Muscle of leg (tissue), 3 donors: ENCODE measurements at regions not wholly inside any gene's neighbourhood (a gene's known extent, or its start where the extent isn't known, plus 50 kb on each side); places are given as distances from the start of the nearest gene placed in this dataset.

Experiments used
- DNase-seq: peaks from one replicate; pipeline ENCODE4 v3.0.0; 2013
- H3K27ac ChIP-seq: one replicate; pipeline ENCODE4 v1.5.1; 2013; ENCODE audit warnings: mild to moderate bottlenecking, low read length, control low read depth
- H3K27me3 ChIP-seq: one replicate; pipeline ENCODE4 v1.6.1; 2013; ENCODE audit warnings: low read length; ENCODE audit not compliant: control insufficient read depth, insufficient read depth
- H3K36me3 ChIP-seq: one replicate; pipeline ENCODE4 v1.6.1; 2013; ENCODE audit warnings: low read length; ENCODE audit not compliant: control insufficient read depth, insufficient read depth
- H3K4me1 ChIP-seq: one replicate; pipeline ENCODE4 v1.6.1; 2013; ENCODE audit warnings: low read length; ENCODE audit not compliant: control insufficient read depth, insufficient read depth
- H3K4me3 ChIP-seq: one replicate; pipeline ENCODE4 v1.5.1; 2013; ENCODE audit warnings: low read length, control low read depth
- H3K9me3 ChIP-seq: replicated peaks from 2 replicates; pipeline ENCODE4 v1.6.1; 2013; ENCODE audit warnings: low read depth, low read length; ENCODE audit not compliant: control insufficient read depth
- WGBS: methylation state at CpG from one replicate; pipeline ENCODE4 v1.1.5; 2013; ENCODE audit warnings: missing lambda C conversion rate; ENCODE audit not compliant: insufficient coverage; 5-methylcytosine and 5-hydroxymethylcytosine counted together

DNA sequence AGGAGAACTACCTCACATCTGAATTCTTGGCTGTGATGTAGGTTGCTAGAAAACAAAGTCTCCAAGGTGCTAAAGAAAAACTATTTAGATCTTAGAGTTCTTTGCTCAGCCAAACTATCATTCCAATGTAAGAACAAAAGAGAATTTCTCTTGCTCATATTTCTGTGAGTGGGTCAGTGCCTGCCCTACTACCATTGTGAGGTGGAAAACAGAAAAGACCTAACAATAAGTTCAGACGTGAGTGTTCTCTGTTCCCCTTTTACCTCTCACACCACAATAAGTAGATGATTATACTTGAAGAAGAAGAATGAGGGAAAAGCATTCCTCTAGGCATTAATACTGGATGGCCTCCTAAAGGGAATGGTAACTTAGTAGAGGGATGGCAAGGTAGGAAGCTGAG is 187.4 kb upstream of the KITLG start:
- no peak overlapping the region for H3K4me3 ChIP-seq
- no peaks in the 10 kb centered on the region for H3K9me3 ChIP-seq
- H3K36me3 ChIP-seq = no peaks in the 10 kb centered on the region
- no CpG with 5 or more reads among the region's 1 CpG for WGBS
- no peaks in the 10 kb centered on the region for H3K27me3 ChIP-seq
- H3K4me1 ChIP-seq = no peaks in the 10 kb centered on the region
- H3K27ac ChIP-seq = no peak overlapping the region
- no peak for DNase-seq

DNA sequence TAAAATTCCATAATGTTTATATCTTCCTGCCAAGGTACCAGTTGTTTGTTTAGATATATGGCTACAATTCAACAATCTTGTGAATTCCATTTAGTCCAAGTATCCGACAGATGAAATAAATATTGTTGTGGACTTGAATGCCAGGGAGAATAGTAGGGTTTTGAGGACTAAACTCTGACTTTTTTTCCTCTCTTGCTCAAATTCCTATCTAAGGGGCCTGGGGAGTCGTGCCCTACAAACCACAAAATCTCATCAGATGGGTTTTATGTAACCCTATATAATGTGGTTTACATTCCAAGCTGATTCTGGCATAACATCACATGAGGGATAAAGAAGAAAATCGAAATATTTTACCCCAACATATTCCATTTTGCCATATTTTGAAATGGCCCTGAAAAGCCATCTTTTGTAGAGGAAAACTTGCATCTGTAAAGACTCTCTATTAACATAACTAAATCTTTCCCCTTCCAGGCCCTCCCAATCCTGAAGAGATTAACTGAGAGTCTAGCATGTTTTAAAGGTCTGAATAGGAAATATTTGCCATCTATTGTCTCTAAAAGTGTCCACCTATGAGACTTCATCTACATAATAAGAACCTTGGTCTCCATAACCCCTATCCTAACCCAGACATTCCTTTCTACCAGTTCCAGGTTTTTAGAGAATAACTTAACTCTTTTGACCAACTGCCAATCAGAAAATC is 184.7 kb upstream of the KITLG start:
- no peak for DNase-seq
- WGBS = no CpG with 5 or more reads among the region's 3 CpGs
- H3K36me3 ChIP-seq = no peaks in the 10 kb centered on the region
- no peak overlapping the region for H3K27ac ChIP-seq
- no peak overlapping the region for H3K4me3 ChIP-seq
- H3K9me3 ChIP-seq = no peaks in the 10 kb centered on the region
- no peaks in the 10 kb centered on the region for H3K4me1 ChIP-seq
- no peaks in the 10 kb centered on the region for H3K27me3 ChIP-seq

DNA sequence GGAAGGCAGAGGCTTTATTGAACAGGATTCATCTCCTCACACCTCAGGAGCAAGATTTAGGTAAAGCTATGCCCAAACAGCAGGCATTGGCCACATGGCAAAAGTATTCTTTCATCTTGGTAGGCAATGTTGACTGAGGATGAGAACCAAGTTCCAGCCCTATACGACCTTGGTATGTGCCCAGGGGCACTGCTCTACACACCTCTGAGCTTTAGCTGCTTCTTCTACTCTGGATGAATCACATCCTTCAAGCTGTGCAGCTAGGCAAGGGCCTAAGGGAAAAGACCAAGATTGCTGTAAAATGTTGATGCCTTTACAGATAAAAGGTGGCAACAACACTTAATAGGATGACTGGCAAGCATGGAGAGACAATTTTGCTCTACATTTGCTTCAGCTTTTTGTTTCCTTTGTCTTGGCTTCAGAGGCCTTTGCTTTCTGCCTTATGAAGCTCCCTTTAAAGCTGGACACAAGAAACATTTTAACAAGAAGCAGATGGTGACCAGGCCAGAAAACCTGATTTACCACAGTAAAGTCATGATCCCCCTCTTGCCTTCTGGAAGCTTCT is 183.3 kb upstream of the KITLG start:
- no peak for DNase-seq
- Histone ChIP-seq H3K27me3 (no peaks in the 10 kb centered on the region), H3K36me3 (no peaks in the 10 kb centered on the region), H3K4me3 (no peak overlapping the region), H3K4me1 (no peaks in the 10 kb centered on the region), H3K9me3 (no peaks in the 10 kb centered on the region), H3K27ac (no peak overlapping the region)
- WGBS = no CpG with 5 or more reads among the region's 1 CpG

DNA sequence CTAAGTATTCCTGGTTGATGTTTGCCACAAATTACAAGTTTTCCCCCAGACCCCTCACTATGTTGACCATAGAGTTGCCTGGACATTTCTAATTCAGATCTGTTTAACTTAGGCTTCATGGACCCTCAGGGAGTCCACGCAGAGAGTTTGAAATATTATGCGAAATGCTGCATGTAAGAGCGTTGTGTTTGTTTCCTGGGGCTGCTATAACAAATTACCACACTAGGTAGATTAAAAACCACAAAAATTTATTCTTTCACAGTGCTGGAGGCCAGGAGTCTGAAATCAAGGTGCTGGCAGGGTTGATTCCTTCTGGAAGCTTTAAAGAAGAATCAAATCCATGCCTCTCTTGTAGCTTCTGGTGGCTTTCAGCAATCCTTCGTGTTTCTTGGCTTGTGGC is 177.9 kb upstream of the KITLG start:
- Histone ChIP-seq H3K9me3 (no peaks in the 10 kb centered on the region), H3K27ac (no peak overlapping the region), H3K27me3 (no peaks in the 10 kb centered on the region), H3K36me3 (no peaks in the 10 kb centered on the region), H3K4me3 (no peak overlapping the region), H3K4me1 (no peaks in the 10 kb centered on the region)
- no CpG with 5 or more reads among the region's 4 CpGs for WGBS
- DNase-seq = no peak

DNA sequence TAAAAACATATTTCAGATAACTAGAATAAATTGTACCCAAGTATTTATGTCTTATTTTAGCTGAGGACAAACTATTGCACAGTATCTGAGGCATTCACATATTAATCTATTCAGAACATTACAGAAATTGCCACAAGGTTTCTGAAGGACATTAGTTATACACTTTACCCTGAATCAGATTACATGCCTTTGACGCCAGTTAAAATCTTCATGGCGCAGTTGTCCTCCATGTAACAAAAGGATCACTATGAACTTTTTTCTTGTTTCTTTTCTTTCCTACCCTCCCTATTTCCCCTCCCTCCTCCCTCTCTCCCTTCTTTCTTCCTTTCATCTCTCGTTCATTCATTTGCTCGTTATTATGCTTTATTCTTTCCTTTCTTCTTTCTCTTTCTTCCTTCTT is 176.6 kb upstream of the KITLG start:
- H3K27me3 ChIP-seq = no peaks in the 10 kb centered on the region
- H3K27ac ChIP-seq = no peak overlapping the region
- H3K9me3 ChIP-seq = no peaks in the 10 kb centered on the region
- H3K4me1 ChIP-seq = no peaks in the 10 kb centered on the region
- no peak for DNase-seq
- no peak overlapping the region for H3K4me3 ChIP-seq
- WGBS = 94% methylated on average over 2 of the region's 4 CpGs
- H3K36me3 ChIP-seq = no peaks in the 10 kb centered on the region

DNA sequence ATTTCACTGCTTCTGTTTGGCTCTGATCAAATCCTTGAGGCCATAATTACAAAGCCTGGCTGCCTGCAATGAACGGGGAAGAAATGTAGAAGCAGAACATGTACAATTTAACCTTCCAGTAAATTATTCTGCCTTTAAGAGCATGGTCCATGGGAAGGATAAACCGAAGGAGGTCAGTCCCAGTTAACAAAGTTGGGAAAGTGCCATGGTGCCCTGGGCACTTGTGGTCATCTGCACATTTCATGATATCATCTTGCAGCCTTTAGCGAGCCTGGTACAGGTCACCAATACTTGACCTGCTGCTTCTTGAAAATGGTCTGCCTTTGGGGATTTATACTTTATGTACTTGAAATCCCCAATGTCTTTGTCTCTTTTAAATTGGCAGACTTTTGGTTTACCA is 175.9 kb upstream of the KITLG start:
- DNase-seq = no peak
- H3K9me3 ChIP-seq = no peaks in the 10 kb centered on the region
- no peak overlapping the region for H3K27ac ChIP-seq
- H3K4me3 ChIP-seq = no peak overlapping the region
- WGBS = no CpG with 5 or more reads among the region's 3 CpGs
- H3K4me1 ChIP-seq = no peaks in the 10 kb centered on the region
- no peaks in the 10 kb centered on the region for H3K36me3 ChIP-seq
- H3K27me3 ChIP-seq = no peaks in the 10 kb centered on the region

DNA sequence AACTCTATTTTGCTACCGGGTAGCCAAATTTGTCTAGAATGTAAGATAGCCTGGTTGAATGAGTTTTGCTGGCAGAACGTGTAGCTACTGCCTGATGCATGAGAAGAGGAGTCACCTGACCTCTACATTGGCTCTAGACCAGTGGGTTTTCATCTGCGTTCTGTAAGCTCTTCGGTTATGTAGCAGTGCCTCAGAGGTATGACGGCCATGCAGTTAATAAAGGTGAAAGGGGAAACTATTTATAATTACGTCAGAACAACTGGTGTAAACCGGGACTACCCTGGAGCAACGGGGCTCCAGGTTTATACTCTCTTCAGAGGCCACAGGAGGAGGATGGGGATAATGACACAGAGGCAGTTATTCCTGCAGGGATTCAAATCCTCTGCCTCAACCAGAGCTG is 173.4 kb upstream of the KITLG start:
- H3K9me3 ChIP-seq = no peaks in the 10 kb centered on the region
- no peaks in the 10 kb centered on the region for H3K4me1 ChIP-seq
- no peaks in the 10 kb centered on the region for H3K27me3 ChIP-seq
- no peak overlapping the region for H3K27ac ChIP-seq
- H3K36me3 ChIP-seq = no peaks in the 10 kb centered on the region
- WGBS = 77% methylated on average over 8 of the region's 8 CpGs
- H3K4me3 ChIP-seq = no peak overlapping the region
- no peak for DNase-seq

DNA sequence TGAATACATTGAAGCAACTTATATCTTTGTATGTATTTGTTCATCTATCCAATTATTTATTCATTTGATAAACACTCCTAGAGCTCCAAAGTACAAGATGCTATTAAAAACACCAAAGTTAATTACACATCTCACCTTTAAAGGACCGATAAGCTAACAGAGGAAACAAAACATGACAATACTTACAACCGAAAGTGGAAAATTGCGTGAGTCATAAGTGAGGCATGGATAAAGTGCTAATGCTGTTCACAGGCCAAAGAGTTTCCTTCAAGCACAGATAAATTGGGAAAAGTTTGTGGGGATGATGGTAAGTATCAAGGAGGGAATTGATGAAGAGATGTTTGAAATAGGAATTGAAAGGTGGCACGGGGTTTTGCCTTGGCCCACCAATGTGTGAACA is 172.8 kb upstream of the KITLG start:
- Histone ChIP-seq H3K4me3 (no peak overlapping the region), H3K9me3 (no peaks in the 10 kb centered on the region), H3K27ac (no peak overlapping the region), H3K4me1 (no peaks in the 10 kb centered on the region), H3K36me3 (no peaks in the 10 kb centered on the region), H3K27me3 (no peaks in the 10 kb centered on the region)
- DNase-seq = no peak
- 91% methylated on average over 1 of the region's 4 CpGs for WGBS

DNA sequence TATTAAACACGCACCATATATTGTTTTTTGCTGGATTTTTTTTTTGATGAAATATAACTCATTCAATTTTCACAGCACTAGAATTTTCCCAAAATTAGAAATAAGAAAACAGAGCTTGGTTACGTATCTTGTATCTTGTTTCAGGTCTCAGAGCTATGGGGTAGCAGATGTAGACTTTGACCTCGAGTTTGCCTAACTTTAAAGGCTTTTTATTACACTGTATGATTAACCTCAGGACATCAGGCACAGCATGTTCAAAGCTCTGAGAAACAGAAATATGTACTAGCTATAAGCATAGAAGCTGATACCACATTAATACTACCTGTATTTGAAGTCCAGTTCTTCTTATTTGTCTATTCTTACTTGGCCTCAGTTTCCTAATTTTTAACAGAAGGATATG is 171.9 kb upstream of the KITLG start:
- Histone ChIP-seq H3K36me3 (no peaks in the 10 kb centered on the region), H3K27me3 (no peaks in the 10 kb centered on the region), H3K4me3 (no peak overlapping the region), H3K9me3 (no peaks in the 10 kb centered on the region), H3K27ac (no peak overlapping the region), H3K4me1 (no peaks in the 10 kb centered on the region)
- WGBS = no CpG with 5 or more reads among the region's 3 CpGs
- no peak for DNase-seq

DNA sequence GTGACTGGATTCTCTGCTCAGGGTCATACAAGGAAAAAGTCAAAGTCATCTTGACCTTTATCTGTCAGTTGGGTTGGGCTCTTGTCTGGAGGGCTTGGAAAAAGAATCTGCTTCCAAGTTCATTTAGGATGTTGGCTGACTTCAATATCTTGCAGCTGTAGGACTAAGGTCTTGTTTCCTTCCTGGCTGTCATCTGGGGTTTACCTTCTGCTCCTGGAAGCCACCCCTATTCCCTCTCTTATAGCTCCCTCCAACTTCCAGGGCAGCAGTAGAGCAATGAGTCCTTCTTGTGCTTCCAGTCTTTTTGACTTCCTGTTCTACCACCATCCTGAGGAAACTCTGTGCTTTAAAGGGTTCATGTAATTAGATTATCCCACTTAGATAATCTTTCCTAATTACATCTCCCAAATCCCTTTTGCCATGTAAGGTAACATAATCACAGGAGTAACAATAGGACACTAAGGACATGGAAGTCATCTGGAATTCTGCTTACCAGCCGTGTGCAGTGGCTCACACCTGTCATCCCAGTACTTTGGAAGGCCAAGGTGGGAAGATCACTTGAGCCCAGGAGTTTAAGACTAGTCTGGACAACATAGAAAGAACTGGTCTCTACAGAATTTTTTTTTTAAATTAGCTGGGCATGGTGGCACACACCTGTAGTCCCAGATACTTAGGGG is 170.7 kb upstream of the KITLG start:
- Histone ChIP-seq H3K9me3 (no peaks in the 10 kb centered on the region), H3K4me1 (no peaks in the 10 kb centered on the region), H3K36me3 (no peaks in the 10 kb centered on the region), H3K27me3 (no peaks in the 10 kb centered on the region), H3K27ac (no peak overlapping the region), H3K4me3 (no peak overlapping the region)
- no peak for DNase-seq
- WGBS = 56% methylated on average over 1 of the region's 1 CpG
